Adrenal gland (tissue), 9 donors: ENCODE measurements at regions not wholly inside any gene's neighbourhood (a gene's known extent, or its start where the extent isn't known, plus 50 kb on each side); places are given as distances from the start of the nearest gene placed in this dataset.

Source experiments
- DNase-seq, 7 donors: peaks; one replicate each; pipeline ENCODE4 v3.0.0-alpha.2; 2019 to 2020
- H3K27ac ChIP-seq, 5 donors: fragments of 200-600 bp; sonication (generic) in 4 of 5; 1 replicate in 3 of 5; 2 replicates in 2 of 5; pipeline versions ENCODE4 v1.5.1 to v1.8.0; 2016 to 2020; ENCODE audit warnings: mild to moderate bottlenecking in 1 of 5
- H3K27me3 ChIP-seq: fragments of 200-600 bp; 2 replicates; pipeline ENCODE4 v1.8.0; 2021
- H3K36me3 ChIP-seq, 2 donors: fragments of 200-600 bp; replicated peaks in 1 of 2; 1 replicate in 1 of 2; 2 replicates in 1 of 2; pipeline versions ENCODE4 v1.5.1 to v1.8.0; 2018 to 2022
- H3K4me1 ChIP-seq, 2 donors: fragments of 200-600 bp; replicated peaks in 1 of 2; 1 replicate in 1 of 2; 2 replicates in 1 of 2; pipeline versions ENCODE4 v1.5.1 to v1.8.0; 2018 to 2021
- H3K4me3 ChIP-seq, 4 donors: fragments of 200-600 bp; sonication (generic) in 3 of 4; one replicate each; pipeline ENCODE4 v1.5.1; 2016 to 2018
- H3K9me3 ChIP-seq, 3 donors: fragments of 200-600 bp; sonication (generic) in 1 of 3; replicated peaks in 1 of 3; 1 replicate in 2 of 3; 2 replicates in 1 of 3; pipeline versions ENCODE4 v1.5.1 to v1.8.0; 2016 to 2021
- CTCF ChIP-seq, 6 experiments: fragments of 450-650 bp in 4 of 6; fragments of 200-600 bp in 2 of 6; sonication (generic) in 1 of 6; IDR thresholded peaks; 1 replicate in 5 of 6; 2 replicates in 1 of 6; pipeline versions ENCODE4 v1.5.1 to v1.8.0; 2016 to 2021; ENCODE audit warnings: antibody characterized with exemption in 6 of 6, mild to moderate bottlenecking in 2 of 6, moderate library complexity in 1 of 6
- POLR2A ChIP-seq, 2 donors: fragments of 450-650 bp; IDR thresholded peaks; one replicate each; pipeline ENCODE4 v1.6.1; 2017; ENCODE audit warnings: antibody characterized with exemption in 2 of 2, mild to moderate bottlenecking in 2 of 2, moderate library complexity in 1 of 2
- WGBS, 4 donors: extraction: QIAGEN DNeasy Blood & Tissue Kit in 2 of 4; methylation state at CpG; one replicate each; pipeline versions ENCODE4 v1.1.5 to v1.1.7; 2013 to 2017; 5-methylcytosine and 5-hydroxymethylcytosine counted together
- intact Hi-C, 2 donors: fragments of 100-400 bp; cut with DNase I; formaldehyde crosslinking; loops; one replicate each; pipeline versions ENCODE4 v1.14.1 to v1.15.0; 2022 to 2023
- donor health status: healthy with polysubstance abuse.
- donor health status: Bipolar disorder and iron deficiency.
- donor health status: DM: yes; HTN: yes; CAD: no.
- donor health status: DM: no; HTN: no; CAD: no.
- donor health status: DM: no; HTN: no; CAD: no.

GRCh38 chr6:112433457-112433856, 86.3 kb downstream of the RFPL4B start:
- Histone ChIP-seq H3K27ac (no peak overlapping the region), H3K36me3 (no peaks in the 10 kb centered on the region), H3K4me1 (no peaks in the 10 kb centered on the region), H3K4me3 (no peak overlapping the region), H3K9me3 (no peaks in the 10 kb centered on the region), H3K27me3 (no peaks in the 10 kb centered on the region)
- no peak for DNase-seq
- WGBS, 4 donors: 51 to 65% (median 62%) methylated on average over 1 of the region's 1 CpG
- intact Hi-C loops: no loop called here
- TF ChIP-seq CTCF (IDR thresholded peaks at IDR 0.05) (no peak), POLR2A (IDR thresholded peaks at IDR 0.05) (no peak)

DNA sequence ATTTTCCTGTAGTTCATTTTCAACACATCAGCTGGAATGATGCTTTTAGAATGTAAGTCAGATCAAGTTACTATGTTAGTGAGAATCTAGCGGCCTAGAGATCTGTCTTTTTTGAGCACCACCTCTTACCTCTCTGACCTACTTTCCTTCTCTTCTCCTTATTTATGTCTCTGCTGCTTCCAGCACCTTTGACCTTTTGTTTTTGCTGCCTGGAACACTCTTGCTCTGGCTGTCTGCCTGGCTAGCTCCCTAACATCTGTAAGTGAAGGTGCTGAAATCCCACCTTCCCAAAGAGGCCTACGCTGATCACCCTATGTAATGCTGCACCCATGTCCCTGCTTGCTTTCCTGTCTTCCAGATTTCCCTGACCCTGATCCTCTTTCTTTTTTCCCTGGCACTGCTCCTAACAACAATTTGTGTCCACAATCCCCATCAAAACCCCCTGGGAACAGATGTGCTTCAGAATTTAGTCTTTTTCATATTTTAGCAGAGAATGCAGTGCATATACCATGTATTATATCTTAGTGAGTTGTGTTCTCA, 87.8 kb downstream of the RFPL4B start:
- Histone ChIP-seq H3K9me3 (no peaks in the 10 kb centered on the region), H3K27me3 (no peaks in the 10 kb centered on the region), H3K4me3 (no peak overlapping the region), H3K27ac (no peak overlapping the region), H3K36me3 (no peaks in the 10 kb centered on the region), H3K4me1 (no peaks in the 10 kb centered on the region)
- 68 to 94% (median 82%) methylated on average over 2 of the region's 2 CpGs for WGBS, 4 donors
- TF ChIP-seq POLR2A (IDR thresholded peaks at IDR 0.05) (no peak), CTCF (IDR thresholded peaks at IDR 0.05) (no peak)
- intact Hi-C loops: no loop called here
- DNase-seq: no peak

DNA sequence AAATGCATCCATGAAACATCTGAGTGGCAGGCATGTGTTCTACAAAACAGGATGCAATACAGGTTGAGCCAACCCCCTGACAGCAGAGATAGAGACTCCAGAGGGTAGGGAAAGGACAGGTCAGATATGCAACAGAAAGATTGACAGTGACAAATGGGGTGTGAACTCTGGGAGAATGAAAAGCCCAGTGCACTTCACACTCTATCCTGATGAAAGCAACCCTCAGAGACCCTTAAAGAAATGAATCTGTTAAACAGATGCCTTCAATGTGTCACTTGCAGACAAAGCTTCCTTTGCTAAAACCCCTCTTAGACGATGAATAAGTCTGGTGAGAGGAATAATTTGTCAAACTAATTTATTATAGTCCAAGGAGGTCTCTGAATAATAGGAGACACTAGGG, 89.9 kb downstream of the RFPL4B start:
- TF ChIP-seq POLR2A (IDR thresholded peaks at IDR 0.05): no peak
- no peak for TF ChIP-seq CTCF (IDR thresholded peaks at IDR 0.05)
- intact Hi-C loops: no loop called here
- Histone ChIP-seq H3K36me3 (no peaks in the 10 kb centered on the region), H3K9me3 (no peaks in the 10 kb centered on the region), H3K4me3 (no peak overlapping the region), H3K27ac (no peak overlapping the region), H3K27me3 (no peaks in the 10 kb centered on the region), H3K4me1 (no peaks in the 10 kb centered on the region)
- no peak for DNase-seq
- 32 to 58% (median 45%) methylated on average over 1 of the region's 1 CpG for WGBS, 4 donors

GRCh38 chr6:112439010-112439409, 91.9 kb downstream of the RFPL4B start:
- Histone ChIP-seq H3K4me1 (no peaks in the 10 kb centered on the region), H3K9me3 (no peaks in the 10 kb centered on the region), H3K4me3 (no peak overlapping the region), H3K27me3 (no peaks in the 10 kb centered on the region), H3K36me3 (no peaks in the 10 kb centered on the region), H3K27ac (no peak overlapping the region)
- no peak for DNase-seq
- no peak for TF ChIP-seq POLR2A (IDR thresholded peaks at IDR 0.05)
- no peak for TF ChIP-seq CTCF (IDR thresholded peaks at IDR 0.05)
- WGBS, 4 donors: 45 to 75% (median 66%) methylated on average over 5 of the region's 5 CpGs
- intact Hi-C loops: no loop called here
